Hepatocyte (in vitro differentiated cells): ENCODE measurements at regions not wholly inside any gene's neighbourhood (a gene's known extent, or its start where the extent isn't known, plus 50 kb on each side); places are given as distances from the start of the nearest gene placed in this dataset.

ENCODE experiments used
- DNase-seq: peaks from one replicate; pipeline ENCODE4 v3.0.0-alpha.2; 2016; ENCODE audit warnings: low spot score
- H2AFZ ChIP-seq: fragments of 200-600 bp; sonication (generic); 2 replicates; pipeline ENCODE4 v1.6.0; 2016; ENCODE audit warnings: antibody characterized with exemption, mild to moderate bottlenecking
- H3K27ac ChIP-seq: fragments of 200-600 bp; sonication (generic); 2 replicates; pipeline ENCODE4 v1.5.1; 2016; ENCODE audit warnings: mild to moderate bottlenecking
- H3K27me3 ChIP-seq: fragments of 200-600 bp; sonication (generic); 2 replicates; pipeline ENCODE4 v1.6.1; 2016
- H3K36me3 ChIP-seq: fragments of 200-600 bp; sonication (generic); replicated peaks from 2 replicates; pipeline ENCODE4 v1.5.1; 2016; ENCODE audit warnings: low read depth; ENCODE audit not compliant: insufficient read depth
- H3K4me1 ChIP-seq: fragments of 200-600 bp; sonication (generic); 2 replicates; pipeline ENCODE4 v1.5.1; 2016; ENCODE audit warnings: mild to moderate bottlenecking, moderate library complexity; ENCODE audit not compliant: insufficient read depth
- H3K4me2 ChIP-seq: fragments of 200-600 bp; sonication (generic); 2 replicates; pipeline ENCODE4 v1.6.0; 2016
- H3K4me3 ChIP-seq: fragments of 200-600 bp; sonication (generic); 2 replicates; pipeline ENCODE4 v1.5.1; 2016; ENCODE audit warnings: mild to moderate bottlenecking
- H3K79me2 ChIP-seq: fragments of 200-600 bp; sonication (generic); 2 replicates; pipeline ENCODE4 v1.6.0; 2017; ENCODE audit warnings: mild to moderate bottlenecking
- H3K9me2 ChIP-seq: fragments of 200-600 bp; sonication (generic); replicated peaks from 2 replicates; pipeline ENCODE4 v1.6.0; 2017; ENCODE audit warnings: mild to moderate bottlenecking; ENCODE audit not compliant: insufficient read depth
- H3K9me3 ChIP-seq: fragments of 200-600 bp; sonication (generic); 2 replicates; pipeline ENCODE4 v1.5.1; 2016; ENCODE audit warnings: low read depth, mild to moderate bottlenecking
- H4K20me1 ChIP-seq: fragments of 200-600 bp; sonication (generic); 2 replicates; pipeline ENCODE4 v1.6.0; 2016; ENCODE audit warnings: mild to moderate bottlenecking; ENCODE audit not compliant: insufficient read depth, poor library complexity, severe bottlenecking
- CTCF ChIP-seq: fragments of 200-600 bp; sonication (generic); IDR thresholded peaks from 2 replicates; pipeline ENCODE4 v1.5.1; 2016; ENCODE audit warnings: antibody characterized with exemption, mild to moderate bottlenecking; ENCODE audit not compliant: poor library complexity
- EZH2 ChIP-seq: fragments of 200-600 bp; sonication (generic); IDR thresholded peaks from 2 replicates; pipeline ENCODE4 v1.6.1; 2016; ENCODE audit warnings: antibody characterized with exemption, mild to moderate bottlenecking, borderline replicate concordance
- EZH2phosphoT487 ChIP-seq: fragments of 200-600 bp; sonication (generic); IDR thresholded peaks from one replicate; pipeline ENCODE4 v1.6.1; 2018; ENCODE audit warnings: antibody characterized with exemption, mild to moderate bottlenecking, low read depth, moderate library complexity; ENCODE audit not compliant: unreplicated experiment, severe bottlenecking
- WGBS: methylation state at CpG from one replicate; pipeline ENCODE4 v1.1.6; 2016; ENCODE audit warnings: low lambda C conversion rate; ENCODE audit errors: missing lambda C conversion rate; 5-methylcytosine and 5-hydroxymethylcytosine counted together

DNA sequence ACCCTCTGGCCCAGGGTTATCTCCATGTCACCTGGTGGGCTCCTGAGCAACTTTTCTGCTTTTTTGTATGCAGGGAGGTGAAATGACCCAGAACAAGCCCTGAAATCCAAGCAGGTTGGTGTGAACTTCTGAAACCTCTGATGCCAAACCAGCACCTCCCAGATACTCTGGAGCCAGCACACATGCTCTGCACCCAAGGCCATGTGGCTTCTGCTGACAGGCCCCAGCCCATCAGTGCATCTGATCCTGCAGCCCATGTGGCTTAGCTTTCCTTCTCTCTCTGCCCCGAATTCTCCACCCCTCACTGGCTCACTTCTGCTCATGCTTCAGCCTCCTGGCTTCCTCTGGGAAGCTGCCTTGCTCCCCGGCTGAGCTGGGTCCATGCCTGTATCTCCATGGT is 59.3 kb upstream of the RPS6KA2 start:
- Histone ChIP-seq H2AFZ (no peak overlapping the region), H3K27ac (no peak overlapping the region), H3K9me2 (no peaks in the 10 kb centered on the region), H3K4me3 (no peak overlapping the region), H3K4me1 (no peaks in the 10 kb centered on the region), H3K36me3 (no peaks in the 10 kb centered on the region), H3K4me2 (no peak overlapping the region), H4K20me1 (no peaks in the 10 kb centered on the region), H3K27me3 (no peaks in the 10 kb centered on the region), H3K9me3 (no peaks in the 10 kb centered on the region), H3K79me2 (no peaks in the 10 kb centered on the region)
- DNase-seq = no peak
- whole genome bisulfite sequencing = 95% methylated on average over 2 of the region's 2 CpGs
- TF ChIP-seq EZH2 (no peak), CTCF (no peak), EZH2phosphoT487 (no peak)

GRCh38 chr6:166684866-166685265 is 57.8 kb upstream of the RPS6KA2 start:
- TF ChIP-seq EZH2 (no peak), EZH2phosphoT487 (no peak), CTCF (no peak)
- H2AFZ ChIP-seq = no peak overlapping the region
- H3K27me3 ChIP-seq = no peaks in the 10 kb centered on the region
- no peaks in the 10 kb centered on the region for H4K20me1 ChIP-seq
- H3K9me3 ChIP-seq = no peaks in the 10 kb centered on the region
- H3K36me3 ChIP-seq = no peaks in the 10 kb centered on the region
- H3K4me1 ChIP-seq = no peaks in the 10 kb centered on the region
- no peak for DNase-seq
- 85% methylated on average over 8 of the region's 8 CpGs for WGBS
- no peaks in the 10 kb centered on the region for H3K9me2 ChIP-seq
- H3K79me2 ChIP-seq = no peaks in the 10 kb centered on the region
- H3K27ac ChIP-seq = no peak overlapping the region
- H3K4me2 ChIP-seq = no peak overlapping the region
- H3K4me3 ChIP-seq = no peak overlapping the region

DNA sequence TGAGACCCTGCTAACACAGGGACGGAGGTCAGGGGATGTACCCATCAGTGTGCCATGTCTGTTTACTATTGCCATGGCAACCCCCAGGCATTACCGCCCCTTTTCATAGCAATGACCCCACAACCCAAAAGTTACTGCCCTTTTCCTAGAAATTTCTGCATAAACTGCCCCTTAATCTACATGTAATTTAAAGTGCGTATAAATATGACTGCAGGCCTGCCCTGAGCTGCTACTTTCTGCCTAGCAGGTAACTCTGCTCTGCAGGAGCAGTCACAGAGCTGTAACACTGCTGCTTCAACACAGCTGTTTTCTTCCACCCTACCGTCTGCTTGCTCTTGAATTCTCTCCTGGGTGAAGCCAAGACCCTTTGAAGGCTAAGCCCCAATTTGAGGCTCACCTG is 57.1 kb upstream of the RPS6KA2 start:
- H3K79me2 ChIP-seq = no peaks in the 10 kb centered on the region
- H3K4me1 ChIP-seq = no peaks in the 10 kb centered on the region
- no peaks in the 10 kb centered on the region for H3K36me3 ChIP-seq
- WGBS = 95% methylated on average over 4 of the region's 4 CpGs
- DNase-seq = no peak
- H3K4me2 ChIP-seq = no peak overlapping the region
- no peaks in the 10 kb centered on the region for H4K20me1 ChIP-seq
- H3K27ac ChIP-seq = no peak overlapping the region
- TF ChIP-seq EZH2 (no peak), CTCF (no peak), EZH2phosphoT487 (no peak)
- H3K4me3 ChIP-seq = no peak overlapping the region
- no peaks in the 10 kb centered on the region for H3K9me2 ChIP-seq
- H3K27me3 ChIP-seq = no peaks in the 10 kb centered on the region
- H2AFZ ChIP-seq = no peak overlapping the region
- no peaks in the 10 kb centered on the region for H3K9me3 ChIP-seq

DNA sequence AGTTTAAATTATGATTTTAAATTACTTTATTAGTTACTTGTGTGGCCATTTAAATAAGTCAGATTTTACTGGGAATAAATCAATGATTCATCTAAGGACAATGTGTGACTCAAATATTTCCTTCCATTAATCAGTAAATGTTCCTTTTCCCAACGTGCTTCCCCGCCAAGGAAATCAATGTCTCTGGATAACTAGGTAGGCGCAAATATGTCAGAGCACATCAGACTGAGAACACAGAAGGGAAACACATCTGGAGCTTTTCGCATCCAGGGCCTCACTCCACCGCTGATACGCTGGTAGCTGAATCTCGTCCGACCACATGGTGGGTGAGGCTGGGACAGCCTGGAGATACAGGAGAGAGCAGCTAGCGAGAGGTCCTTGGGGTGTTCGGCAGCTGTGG is 56.4 kb upstream of the RPS6KA2 start:
- no peaks in the 10 kb centered on the region for H3K27me3 ChIP-seq
- TF ChIP-seq CTCF (no peak), EZH2 (no peak), EZH2phosphoT487 (no peak)
- WGBS = 95% methylated on average over 10 of the region's 10 CpGs
- no peaks in the 10 kb centered on the region for H3K9me2 ChIP-seq
- no peaks in the 10 kb centered on the region for H3K79me2 ChIP-seq
- H3K27ac ChIP-seq = no peak overlapping the region
- no peak overlapping the region for H3K4me3 ChIP-seq
- H3K4me1 ChIP-seq = no peaks in the 10 kb centered on the region
- no peak overlapping the region for H3K4me2 ChIP-seq
- H3K36me3 ChIP-seq = no peaks in the 10 kb centered on the region
- no peaks in the 10 kb centered on the region for H4K20me1 ChIP-seq
- H2AFZ ChIP-seq = no peak overlapping the region
- H3K9me3 ChIP-seq = no peaks in the 10 kb centered on the region
- DNase-seq = no peak
